HG03095 (cell line): ENCODE measurements at regions not wholly inside any gene's neighbourhood (a gene's known extent, or its start where the extent isn't known, plus 50 kb on each side); places are given as distances from the start of the nearest gene placed in this dataset.
"Not testable (repeated sequence)": the region's sequence is repeated elsewhere in the genome, so short reads cannot be mapped to it uniquely, and the experiment has no call there.

Experiments used
- ATAC-seq: cut with Tn5 transposase; IDR thresholded peaks from one replicate; pipeline ENCODE4 v1.9.1; 2021; ENCODE audit warnings: moderate library complexity; ENCODE audit not compliant: unreplicated experiment

DNA sequence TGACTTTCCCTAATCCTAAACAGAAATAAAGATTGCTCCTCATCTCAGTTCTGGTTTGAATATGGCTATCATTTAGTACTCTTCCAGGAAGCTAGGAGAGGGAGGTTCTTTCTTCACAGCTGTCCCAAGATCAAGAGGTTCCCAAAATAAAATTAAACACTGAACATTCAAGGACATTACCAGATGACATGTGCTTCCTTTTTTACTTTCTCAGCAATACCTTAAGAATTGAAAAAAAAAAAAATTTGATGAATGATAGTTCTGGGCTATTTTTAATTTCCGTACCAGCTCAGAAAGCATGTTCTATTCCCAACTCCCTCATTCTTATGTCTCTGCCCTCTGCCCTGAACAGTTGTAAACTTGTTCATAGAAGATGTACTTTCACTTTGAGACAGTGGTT, 61.7 kb upstream of the MYL1 start:
- ATAC-seq, result no peak

DNA sequence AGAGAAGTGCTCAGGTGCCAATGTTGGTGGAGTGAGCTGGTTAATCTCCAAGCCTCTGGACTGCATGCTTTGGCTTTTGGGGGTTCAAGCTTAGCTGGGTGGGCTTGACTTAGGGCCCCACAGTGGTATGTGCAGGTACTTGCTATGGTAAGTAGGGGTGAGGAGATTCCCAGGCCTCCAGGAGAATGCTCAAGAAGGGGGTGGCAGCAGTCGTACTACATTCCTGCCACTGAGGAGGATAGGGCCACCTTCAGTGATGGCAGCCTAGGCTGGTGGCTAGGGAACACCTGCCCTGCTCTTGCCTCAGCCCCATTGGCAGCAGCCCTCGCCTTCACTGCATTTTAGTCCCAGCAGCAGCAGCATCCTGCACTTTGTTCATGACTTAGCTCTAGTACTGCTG, 55.6 kb upstream of the MYL1 start:
- no peak for ATAC-seq

DNA sequence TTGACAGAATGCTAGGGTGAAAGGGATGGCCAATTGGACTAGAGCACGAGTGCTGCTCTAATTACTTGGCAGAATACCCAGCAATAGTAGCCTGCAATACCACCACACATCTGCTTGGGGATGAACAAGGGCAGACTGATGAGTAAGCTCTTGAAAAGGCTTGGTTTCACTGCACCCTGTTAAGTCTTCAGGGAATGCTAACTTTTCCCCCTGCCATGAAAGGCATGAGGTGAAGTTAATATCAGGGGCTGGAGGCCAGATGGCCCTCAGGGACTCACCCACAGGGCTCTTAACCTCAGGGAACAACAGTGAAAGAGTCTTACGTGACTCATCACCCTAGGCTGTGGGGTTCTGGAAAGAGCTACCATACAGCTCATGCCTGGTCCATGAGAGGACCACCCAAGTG, 51.7 kb upstream of the MYL1 start:
- peak; percentile 76 for ATAC-seq

DNA sequence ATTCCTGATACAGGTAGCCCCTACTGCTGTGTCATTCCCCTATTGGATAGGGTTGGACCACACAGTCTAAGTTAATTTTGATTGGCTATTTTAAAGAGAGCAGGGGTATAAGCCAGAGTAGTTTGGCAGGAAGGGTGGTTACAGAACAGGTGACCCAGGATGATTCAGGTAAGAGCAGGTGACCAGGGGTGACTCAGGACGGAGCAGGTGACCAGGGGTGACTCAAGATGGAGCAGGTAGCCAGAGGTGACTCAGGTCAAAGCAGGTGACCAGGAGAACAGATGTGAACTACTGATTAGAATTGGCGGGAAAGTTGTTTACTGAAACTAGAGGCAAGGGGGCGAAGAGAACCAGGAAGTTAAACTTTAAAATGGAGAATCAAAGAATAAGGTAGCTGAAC, 50.5 kb upstream of the MYL1 start:
- not testable (repeated sequence) for ATAC-seq
